T-helper 1 cell treated with Interleukin-12 subunit alpha and Interleukin-12 subunit beta and Interleukin-4 antibody, amounts not matched to agents 30 ng/mL and 1 ng/mL, for 36 hours (primary cell): ENCODE measurements at regions not wholly inside any gene's neighbourhood (a gene's known extent, or its start where the extent isn't known, plus 50 kb on each side); places are given as distances from the start of the nearest gene placed in this dataset.

Experiments used
- intact Hi-C: fragments of 100-400 bp; cut with micrococcal nuclease; formaldehyde crosslinking; loops from one replicate; pipeline ENCODE4 v1.15.1; 2024

- intact Hi-C loops = no loop called here
These were observed 374.4 kb upstream of the DDI1 start for GRCh38 chr11:103661991-103662390.

- intact Hi-C loops = no loop called here
These were observed 373.6 kb upstream of the DDI1 start for GRCh38 chr11:103662880-103663279.

- intact Hi-C loops = no loop called here
These were observed 367.6 kb upstream of the DDI1 start for GRCh38 chr11:103668859-103669258.

GRCh38 chr11:103671143-103671651 is 365.2 kb upstream of the DDI1 start:
- intact Hi-C loops = no loop called here

GRCh38 chr11:103673773-103674172 is 362.7 kb upstream of the DDI1 start:
- intact Hi-C loops = no loop called here

DNA sequence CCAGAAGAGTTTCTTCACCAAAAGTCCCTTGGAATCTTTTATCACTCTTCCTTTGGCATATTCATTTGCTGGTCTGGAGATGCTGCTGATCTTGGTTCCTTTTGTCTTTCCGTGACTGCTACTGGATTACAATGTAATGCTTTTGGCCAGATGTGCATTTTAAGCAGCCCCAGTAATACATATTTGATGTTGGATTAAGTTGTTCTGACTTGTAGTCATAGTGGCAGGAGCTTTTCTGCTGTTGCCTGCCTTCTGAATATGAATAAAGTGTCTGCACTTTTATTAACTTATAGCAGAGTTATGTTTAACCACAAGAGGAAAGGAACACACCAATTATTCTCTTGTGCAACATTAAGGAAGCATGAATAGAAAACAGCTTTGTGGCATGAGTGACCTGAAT is 360.0 kb upstream of the DDI1 start:
- intact Hi-C loops = no loop called here

DNA sequence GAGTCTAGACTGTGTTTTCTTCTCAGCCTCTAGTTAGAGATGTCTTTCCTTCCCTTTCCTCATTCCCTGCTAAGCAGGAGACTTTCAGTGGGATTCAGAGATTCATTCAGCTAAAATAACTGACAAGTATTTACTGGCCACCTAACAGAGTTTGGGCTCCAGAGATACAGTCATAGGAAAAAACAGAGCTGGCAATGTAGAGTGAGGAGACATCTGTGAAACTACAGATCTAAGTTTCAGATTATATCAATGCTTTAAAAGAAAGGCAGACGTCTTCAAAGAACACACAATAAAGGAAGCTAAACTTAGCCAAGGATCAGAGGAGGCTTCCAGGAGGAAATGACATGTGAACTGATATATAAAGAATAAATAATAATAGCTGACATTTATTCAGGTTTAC is 355.6 kb upstream of the DDI1 start:
- intact Hi-C loops = loop anchor here (5.0 kb wide), 1 partner anchor 1321 kb away; no protein-coding TSS in a partner anchor

GRCh38 chr11:103681855-103682254 is 354.6 kb upstream of the DDI1 start:
- intact Hi-C loops = loop anchor here (1.0 to 5.0 kb wide), 5 partner anchors 245 to 1320 kb away; no protein-coding TSS in a partner anchor

GRCh38 chr11:103682318-103683184 is 353.9 kb upstream of the DDI1 start:
- intact Hi-C loops = loop anchor here (1.0 to 5.0 kb wide), 5 partner anchors 244 to 1320 kb away; no protein-coding TSS in a partner anchor

- intact Hi-C loops = loop anchor here (2.0 to 5.0 kb wide), 4 partner anchors 243 to 1319 kb away; no protein-coding TSS in a partner anchor
These were observed 352.9 kb upstream of the DDI1 start for GRCh38 chr11:103683576-103683975.

- intact Hi-C loops = no loop called here
These were observed 347.5 kb upstream of the DDI1 start for GRCh38 chr11:103688924-103689323.

GRCh38 chr11:103690356-103690755 is 346.1 kb upstream of the DDI1 start:
- intact Hi-C loops = no loop called here

DNA sequence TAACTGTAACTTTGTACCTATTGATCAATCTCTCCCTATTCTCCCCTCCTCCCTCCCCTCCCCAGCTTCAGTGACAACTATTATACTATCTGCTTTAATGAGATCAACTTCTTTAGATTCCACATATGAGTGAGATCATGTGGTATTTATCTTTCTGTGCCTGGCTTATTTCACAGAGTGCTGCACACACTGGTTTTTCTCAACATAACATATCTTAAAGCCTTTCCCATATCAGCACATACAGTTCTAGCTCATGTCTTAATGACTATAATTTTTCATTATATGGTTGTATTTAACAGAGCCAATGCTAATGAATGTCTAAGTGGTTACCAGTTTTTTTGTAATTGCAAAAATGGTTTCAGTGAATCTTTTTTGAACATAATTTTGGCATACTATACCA is 340.3 kb upstream of the DDI1 start:
- intact Hi-C loops = no loop called here

DNA sequence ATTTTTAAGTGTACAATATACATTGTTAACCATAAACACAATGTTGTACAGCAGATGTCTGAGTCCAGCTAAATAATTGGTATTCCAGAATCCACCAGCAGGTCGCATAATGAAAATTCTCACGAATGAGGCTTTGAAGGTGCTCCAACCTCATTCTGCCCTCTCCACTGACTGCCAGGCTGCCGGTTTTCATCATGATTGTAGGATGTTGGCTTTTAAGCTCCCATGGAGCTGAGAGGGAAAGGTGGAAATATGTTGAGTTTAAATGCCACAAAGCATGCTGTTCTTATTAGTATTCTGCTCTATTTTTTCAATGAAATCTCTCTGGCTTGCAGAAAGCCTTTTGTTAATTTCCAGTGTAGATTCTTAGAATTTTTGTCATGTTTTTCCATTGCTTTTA is 337.2 kb upstream of the DDI1 start:
- intact Hi-C loops = no loop called here

GRCh38 chr11:103699656-103700055 is 336.8 kb upstream of the DDI1 start:
- intact Hi-C loops = no loop called here

DNA sequence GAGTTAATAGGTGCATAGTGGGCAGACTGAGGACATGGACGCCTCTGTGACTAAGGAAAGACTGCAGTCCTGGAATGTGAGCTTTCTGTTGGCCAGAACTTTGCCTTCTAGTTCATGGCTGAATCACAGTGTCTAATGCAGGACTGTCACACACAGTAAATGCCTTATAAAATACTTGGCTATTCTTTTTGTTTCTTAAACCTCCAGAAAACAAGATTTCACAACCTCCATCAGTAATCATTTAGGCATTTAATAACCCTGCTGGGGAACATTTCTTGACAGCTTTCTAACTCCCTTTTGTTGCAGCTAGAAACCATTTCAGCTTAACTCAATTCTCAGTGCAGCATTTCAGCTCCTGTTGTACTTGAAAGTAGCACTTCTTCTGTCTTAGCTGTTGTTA is 335.8 kb upstream of the DDI1 start:
- intact Hi-C loops = no loop called here

GRCh38 chr11:103703437-103703836 is 333.0 kb upstream of the DDI1 start:
- intact Hi-C loops = no loop called here

DNA sequence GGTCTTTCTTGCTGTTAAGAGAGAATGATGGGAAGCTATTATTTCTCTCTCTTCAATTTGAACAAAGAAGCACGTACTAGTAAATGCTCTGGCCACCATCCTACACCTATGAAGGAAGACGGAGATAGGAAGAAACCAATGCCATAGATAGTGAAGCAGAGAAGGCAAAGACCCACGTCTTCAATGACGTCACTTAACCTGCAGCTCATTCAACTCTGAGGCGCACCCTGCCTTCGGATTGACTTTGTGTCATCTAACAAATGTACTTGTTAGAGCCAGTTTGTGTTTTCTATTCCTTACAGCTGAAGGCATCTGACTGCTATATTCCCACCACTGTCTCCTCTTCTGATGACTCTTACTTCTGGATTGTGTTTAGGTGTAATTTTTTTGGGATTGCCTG is 332.5 kb upstream of the DDI1 start:
- intact Hi-C loops = no loop called here

- intact Hi-C loops = no loop called here
These were observed 330.8 kb upstream of the DDI1 start for GRCh38 chr11:103705642-103706041.

DNA sequence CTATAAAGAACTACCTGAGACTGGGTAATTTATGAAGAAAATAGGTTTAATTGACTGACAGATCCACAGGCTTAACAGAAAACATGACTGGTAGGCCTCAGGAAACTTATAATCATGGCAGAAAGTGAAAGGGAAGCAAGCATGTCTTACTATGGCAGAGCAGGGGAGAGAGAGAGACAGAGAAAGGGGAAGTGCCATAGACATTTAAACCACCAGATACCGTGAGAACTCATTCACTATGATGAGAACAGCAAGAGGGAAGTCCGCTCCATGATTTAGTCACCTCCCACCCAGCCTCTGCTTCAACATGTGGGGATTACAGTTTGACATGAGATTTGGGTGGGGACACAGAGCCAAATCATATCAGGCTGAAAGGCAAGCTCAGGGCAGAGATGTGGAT is 327.1 kb upstream of the DDI1 start:
- intact Hi-C loops = no loop called here

DNA sequence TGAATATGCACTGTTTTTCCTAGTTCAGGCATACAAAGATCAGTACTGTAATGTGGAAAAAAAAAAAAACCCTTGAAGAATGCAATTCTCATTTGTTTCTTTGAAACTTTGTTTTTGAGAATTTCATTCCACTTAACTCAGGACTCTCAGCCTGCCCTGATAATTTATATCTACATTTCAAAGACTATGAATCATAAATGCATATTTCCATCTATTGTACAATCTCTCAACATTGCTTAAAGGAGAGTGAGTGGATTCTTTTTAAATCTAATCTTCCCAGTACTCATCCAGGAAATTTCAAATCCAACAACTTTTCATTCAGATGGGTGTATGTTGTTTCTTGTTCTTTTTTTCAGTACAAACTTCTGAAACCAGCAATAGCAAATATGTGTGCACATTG is 322.2 kb upstream of the DDI1 start:
- intact Hi-C loops = no loop called here

DNA sequence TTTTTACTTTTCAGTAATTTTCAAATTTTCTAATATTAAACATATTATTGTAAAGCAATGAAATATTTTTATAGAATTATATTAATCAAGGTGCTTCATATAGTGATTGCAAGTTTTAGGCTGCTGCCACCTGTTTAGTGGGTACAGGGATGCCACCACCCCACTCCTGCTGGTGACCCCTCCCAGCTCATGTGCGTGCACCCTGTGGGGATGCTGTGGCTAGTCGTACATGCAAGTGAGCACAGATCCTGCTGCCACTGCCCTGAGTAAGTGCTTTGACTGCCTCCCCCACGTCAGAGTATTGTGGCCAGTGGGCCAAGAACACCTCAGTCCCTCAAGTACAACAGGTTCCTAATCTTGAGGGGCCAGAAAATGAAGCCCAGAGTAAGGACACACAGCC is 320.1 kb upstream of the DDI1 start:
- intact Hi-C loops = no loop called here

DNA sequence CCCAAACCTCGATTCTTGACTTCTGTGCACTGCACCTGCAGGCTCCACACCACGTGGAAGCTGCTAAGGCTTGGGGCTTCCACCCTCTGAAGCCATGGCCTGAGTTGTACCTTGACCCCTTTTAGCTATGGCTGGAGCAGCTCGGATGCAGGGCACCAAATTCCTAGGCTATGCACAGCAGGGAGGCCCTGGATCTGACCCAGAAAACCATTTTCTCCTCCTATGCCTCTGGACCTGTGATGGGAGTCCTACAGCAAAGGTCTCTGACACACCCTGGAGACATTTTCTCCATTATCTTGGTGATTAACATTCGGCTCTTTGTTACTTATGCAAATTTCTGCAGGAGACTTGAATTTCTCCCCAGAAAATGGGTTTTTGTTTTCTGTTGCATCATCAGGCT is 309.2 kb upstream of the DDI1 start:
- intact Hi-C loops = no loop called here
